SHP77 (cell line): ENCODE measurements at regions not wholly inside any gene's neighbourhood (a gene's known extent, or its start where the extent isn't known, plus 50 kb on each side); places are given as distances from the start of the nearest gene placed in this dataset.
A peak's percentile ranks its signal among the peaks of the same experiment; 100 is the strongest.
"Not testable (repeated sequence)": the region's sequence is repeated elsewhere in the genome, so short reads cannot be mapped to it uniquely, and the experiment has no call there.

Source experiments
- DNase-seq, 2 experiments: peaks; one replicate each; lab custom pipeline; 2025; lab: John Stamatoyannopoulos, UW

- no peak for DNase-seq
Observed at GRCh38 chr5:84961193-84961592, 576.5 kb upstream of the EDIL3 start.

- DNase-seq = no peak
Observed at GRCh38 chr5:84961903-84962302, 577.2 kb upstream of the EDIL3 start.

- no peak for DNase-seq
Observed at GRCh38 chr5:84983093-84983492, 598.4 kb upstream of the EDIL3 start.

GRCh38 chr5:84985148-84985547 lies 600.5 kb upstream of the EDIL3 start:
- DNase-seq = no peak

GRCh38 chr5:84986688-84987087 lies 602.0 kb upstream of the EDIL3 start:
- DNase-seq = no peak

- DNase-seq = no peak
Observed at GRCh38 chr5:85000671-85001070, 616.0 kb upstream of the EDIL3 start.

- not testable (repeated sequence) for DNase-seq
Observed at GRCh38 chr5:85002026-85002425, 617.3 kb upstream of the EDIL3 start.

GRCh38 chr5:85010014-85010562 lies 625.4 kb upstream of the EDIL3 start:
- DNase-seq = no peak

GRCh38 chr5:85017261-85017660 lies 632.6 kb upstream of the EDIL3 start:
- DNase-seq = no peak

- no peak for DNase-seq
Observed at GRCh38 chr5:85030316-85031084, 645.8 kb upstream of the EDIL3 start.

- DNase-seq = peak; percentile 30 to 31
Observed at GRCh38 chr5:85049020-85049419, 664.3 kb upstream of the EDIL3 start.

- DNase-seq = no peak
Observed at GRCh38 chr5:85052826-85053225, 668.1 kb upstream of the EDIL3 start.

- no peak for DNase-seq
Observed at GRCh38 chr5:85069659-85070640, 685.3 kb upstream of the EDIL3 start.

GRCh38 chr5:85077581-85077980 lies 692.9 kb upstream of the EDIL3 start:
- no peak for DNase-seq

- DNase-seq = no peak
Observed at GRCh38 chr5:85096421-85096820, 711.7 kb upstream of the EDIL3 start.

GRCh38 chr5:85108471-85108870 lies 723.8 kb upstream of the EDIL3 start:
- no peak for DNase-seq

GRCh38 chr5:85109616-85110015 lies 724.9 kb upstream of the EDIL3 start:
- no peak for DNase-seq

GRCh38 chr5:85132269-85132668 lies 747.6 kb upstream of the EDIL3 start:
- no peak for DNase-seq

- DNase-seq = no peak
Observed at GRCh38 chr5:85140471-85140870, 755.8 kb upstream of the EDIL3 start.

- peak; percentile 47 to 62 for DNase-seq
Observed at GRCh38 chr5:85143138-85143537, 758.5 kb upstream of the EDIL3 start.

GRCh38 chr5:85148701-85149100 lies 764.0 kb upstream of the EDIL3 start:
- no peak for DNase-seq

- peak in 1 of 2 experiments; percentile 8 for DNase-seq
Observed at GRCh38 chr5:85159395-85159794, 774.7 kb upstream of the EDIL3 start.

GRCh38 chr5:85168474-85168873 lies 783.8 kb upstream of the EDIL3 start:
- no peak for DNase-seq
